A673 (cell line): ENCODE measurements at regions not wholly inside any gene's neighbourhood (a gene's known extent, or its start where the extent isn't known, plus 50 kb on each side); places are given as distances from the start of the nearest gene placed in this dataset.

ENCODE experiments used
- BruUV-seq: library from RNA; stranded (reverse); fragments of 400-500 nt; replicated peaks from 2 replicates; lab custom pipeline; 2021; lab: Mats Ljungman, UMichigan
- CTCF ChIA-PET: fragments of 300-600 bp; sonication (Branson Sonifier 250); formaldehyde crosslinking; loops from one replicate; lab custom pipeline; 2022; ENCODE audit warnings: antibody characterized with exemption; lab: Charles Lee
- POLR2A ChIA-PET: fragments of 300-600 bp; sonication (Branson Sonifier 250); formaldehyde crosslinking; loops from one replicate; lab custom pipeline; 2022; ENCODE audit warnings: antibody characterized with exemption; ENCODE audit not compliant: low non-redundant PET; lab: Charles Lee
- DNase-seq: peaks from one replicate; pipeline ENCODE4 v3.0.0-alpha.2; 2015; ENCODE audit warnings: low spot score
- H3K27ac ChIP-seq: fragments of 200-600 bp; sonication (generic); 2 replicates; pipeline ENCODE4 v1.5.1; 2016; ENCODE audit warnings: mixed run types, low read depth, mild to moderate bottlenecking, mixed read lengths, antibody characterized with exemption, low read length; ENCODE audit not compliant: poor library complexity, severe bottlenecking
- H3K27me3 ChIP-seq: fragments of 200-600 bp; sonication (generic); replicated peaks from 2 replicates; pipeline ENCODE4 v1.6.1; 2017; ENCODE audit warnings: mixed run types, low read depth, mild to moderate bottlenecking, mixed read lengths, antibody characterized with exemption, low read length; ENCODE audit not compliant: insufficient read depth, poor library complexity
- H3K36me3 ChIP-seq: fragments of 200-600 bp; sonication (generic); 2 replicates; pipeline ENCODE4 v1.6.1; 2016; ENCODE audit warnings: mixed run types, mild to moderate bottlenecking, mixed read lengths, antibody characterized with exemption, low read length; ENCODE audit not compliant: insufficient read depth, poor library complexity, severe bottlenecking
- H3K4me1 ChIP-seq: fragments of 200-600 bp; sonication (generic); 2 replicates; pipeline ENCODE4 v1.6.1; 2017; ENCODE audit warnings: mixed run types, mild to moderate bottlenecking, mixed read lengths, antibody characterized with exemption, low read length; ENCODE audit not compliant: insufficient read depth, poor library complexity, severe bottlenecking
- H3K4me3 ChIP-seq: fragments of 200-600 bp; sonication (generic); 2 replicates; pipeline ENCODE4 v1.5.1; 2016; ENCODE audit warnings: low read depth, mixed run types, mild to moderate bottlenecking, mixed read lengths, low read length; ENCODE audit not compliant: poor library complexity, severe bottlenecking
- H3K9me3 ChIP-seq: fragments of 200-600 bp; sonication (generic); 2 replicates; pipeline ENCODE4 v1.6.1; 2016; ENCODE audit warnings: mixed run types, low read depth, mild to moderate bottlenecking, mixed read lengths, antibody characterized with exemption, low read length; ENCODE audit not compliant: poor library complexity, severe bottlenecking
- CTCF ChIP-seq: fragments of 300-800, 200-600 bp; sonication (generic); conservative IDR thresholded peaks from 2 replicates; pipeline ENCODE4 v1.5.1; 2017; ENCODE audit warnings: low read depth, mild to moderate bottlenecking, antibody characterized with exemption, low read length, moderate library complexity, mixed read lengths
- EZH2 ChIP-seq: fragments of 200-600 bp; sonication (generic); IDR thresholded peaks from 2 replicates; pipeline ENCODE4 v1.6.1; 2017; ENCODE audit warnings: borderline replicate concordance, low read depth, mild to moderate bottlenecking, mixed read lengths, antibody characterized with exemption, low read length; ENCODE audit not compliant: poor library complexity, severe bottlenecking
- intact Hi-C: fragments of 100-400 bp; cut with micrococcal nuclease; formaldehyde crosslinking; loops from one replicate; pipeline ENCODE4 v1.10.0; 2022; ENCODE audit not compliant: unreplicated experiment

DNA sequence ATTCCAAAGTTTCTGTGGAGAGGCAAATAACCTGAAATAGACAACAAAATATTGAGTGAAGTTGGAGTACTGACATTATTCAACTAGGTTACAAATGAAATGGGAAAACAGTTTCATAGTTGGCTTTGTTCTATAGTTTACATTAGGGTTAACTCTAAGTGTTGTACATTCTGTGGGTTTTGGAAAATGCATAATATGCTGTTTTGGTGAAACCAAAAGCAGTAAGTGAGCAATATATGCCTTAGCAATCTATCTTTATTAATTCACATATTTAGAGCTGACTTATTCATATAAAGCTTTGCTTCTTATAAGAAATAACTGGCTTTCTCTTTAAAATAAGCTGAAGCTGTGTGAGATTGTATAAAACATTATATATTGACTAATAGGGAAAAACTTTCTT lies 157.5 kb upstream of the AHI1 start:
- H3K27ac ChIP-seq: no peak overlapping the region
- H3K27me3 ChIP-seq: no peaks in the 10 kb centered on the region
- no peaks in the 10 kb centered on the region for H3K36me3 ChIP-seq
- DNase-seq: no peak
- POLR2A ChIA-PET: no interaction called here
- H3K4me3 ChIP-seq: no peak overlapping the region
- intact Hi-C loops: no loop called here
- TF ChIP-seq CTCF (no peak), EZH2 (no peak)
- H3K4me1 ChIP-seq: no peaks in the 10 kb centered on the region
- BruUV-seq: no TSS peak
- CTCF ChIA-PET: no interaction called here
- H3K9me3 ChIP-seq: peaks cover 8% of the 10 kb centered on the region

GRCh38 chr6:135657207-135657606 lies 159.7 kb upstream of the AHI1 start:
- H3K4me3 ChIP-seq: no peak overlapping the region
- TF ChIP-seq CTCF (no peak), EZH2 (no peak)
- CTCF ChIA-PET: no interaction called here
- POLR2A ChIA-PET: no interaction called here
- peaks cover 6% of the 10 kb centered on the region for H3K27me3 ChIP-seq
- DNase-seq: no peak
- H3K36me3 ChIP-seq: no peaks in the 10 kb centered on the region
- intact Hi-C loops: no loop called here
- no peaks in the 10 kb centered on the region for H3K4me1 ChIP-seq
- no peak overlapping the region for H3K27ac ChIP-seq
- peaks cover 8% of the 10 kb centered on the region for H3K9me3 ChIP-seq
- no TSS peak for BruUV-seq

DNA sequence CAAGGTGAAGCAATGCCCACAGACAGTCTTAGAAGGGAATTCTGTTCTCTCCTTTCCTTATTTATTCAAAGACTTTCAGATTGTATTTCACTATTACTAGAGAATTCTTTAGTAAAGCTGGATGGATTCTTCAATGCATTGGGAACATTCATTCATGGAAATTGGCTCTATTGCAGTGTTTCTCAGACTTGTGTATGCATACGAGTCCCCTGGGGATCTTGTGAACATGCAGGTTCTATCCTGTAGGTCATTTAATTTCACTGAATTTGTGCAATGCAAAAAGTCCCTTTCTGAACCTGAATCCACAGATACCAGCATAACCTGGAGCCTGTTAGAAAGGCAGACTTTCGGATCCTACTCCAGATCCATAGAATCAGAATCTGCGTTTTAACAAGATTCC lies 160.9 kb upstream of the AHI1 start:
- DNase-seq: no peak
- ChIA-PET POLR2A (no interaction called here), CTCF (no interaction called here)
- no TSS peak for BruUV-seq
- Histone ChIP-seq H3K27ac (no peak overlapping the region), H3K4me3 (no peak overlapping the region), H3K27me3 (peaks cover 6% of the 10 kb centered on the region), H3K36me3 (no peaks in the 10 kb centered on the region), H3K9me3 (peaks cover 8% of the 10 kb centered on the region), H3K4me1 (no peaks in the 10 kb centered on the region)
- intact Hi-C loops: no loop called here
- TF ChIP-seq CTCF: no peak
- no peak for TF ChIP-seq EZH2
